ENCODE measurements at regions not wholly inside any gene's neighbourhood (a gene's known extent, or its start where the extent isn't known, plus 50 kb on each side); places are given as distances from the start of the nearest gene placed in this dataset.

GRCh38 chr1:98030483-98030882 lies 109.6 kb upstream of the DPYD start:
- no peak for ATAC-seq (ENCODE audit: low FRiP score)
- DNase-seq (ENCODE audit: low spot score) = no peak
- no peak for TF ChIP-seq CTCF (IDR thresholded peaks at IDR 0.05)

GRCh38 chr1:98028800-98029199 lies 108.0 kb upstream of the DPYD start:
- no peak for TF ChIP-seq CTCF (IDR thresholded peaks at IDR 0.05)
- no peak for ATAC-seq (ENCODE audit: low FRiP score)

GRCh38 chr1:98027103-98027705 lies 106.4 kb upstream of the DPYD start:
- ATAC-seq (ENCODE audit: low FRiP score) = no peak

More at GRCh38 chr1:98028800-98029199, 108.0 kb upstream of the DPYD start:
- DNase-seq (ENCODE audit: low spot score) = no peak

GRCh38 chr1:98025858-98026257 lies 105.0 kb upstream of the DPYD start:
- ATAC-seq (ENCODE audit: low FRiP score) = no peak

More at GRCh38 chr1:98027103-98027705, 106.4 kb upstream of the DPYD start:
- no peak for TF ChIP-seq CTCF (IDR thresholded peaks at IDR 0.05)
- no peak for DNase-seq (ENCODE audit: low spot score)

GRCh38 chr1:98021126-98021525 lies 100.3 kb upstream of the DPYD start:
- ATAC-seq (ENCODE audit: low FRiP score) (no peak), DNase-seq (ENCODE audit: low spot score) (no peak)
- TF ChIP-seq CTCF (IDR thresholded peaks at IDR 0.05) = no peak

More at GRCh38 chr1:98025858-98026257, 105.0 kb upstream of the DPYD start:
- no peak for TF ChIP-seq CTCF (IDR thresholded peaks at IDR 0.05)
- no peak for DNase-seq (ENCODE audit: low spot score)

DNA sequence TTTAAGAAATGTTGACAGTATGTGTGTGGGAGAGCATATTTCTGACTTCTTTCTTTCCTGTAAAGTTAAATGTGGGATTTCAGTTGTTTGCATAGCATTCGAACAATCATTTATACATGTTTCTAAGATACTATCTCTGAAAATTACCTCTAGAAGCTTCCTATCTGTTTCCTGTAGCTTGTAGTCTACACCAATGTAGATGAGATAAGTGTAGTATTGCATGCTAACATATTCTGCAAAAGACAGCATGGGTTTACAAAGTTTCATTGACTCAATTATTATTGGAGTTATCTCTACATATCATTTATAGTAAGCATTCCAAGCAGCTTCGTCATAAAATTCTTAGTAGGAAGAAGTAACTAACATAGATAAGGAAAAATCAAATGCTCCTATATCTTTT lies 98.9 kb upstream of the DPYD start:
- DNase-seq (ENCODE audit: low spot score) (no peak), ATAC-seq (ENCODE audit: low FRiP score) (no peak)
- TF ChIP-seq CTCF (IDR thresholded peaks at IDR 0.05) = no peak

GRCh38 chr1:98018074-98018473 lies 97.2 kb upstream of the DPYD start:
- ATAC-seq (ENCODE audit: low FRiP score) (no peak), DNase-seq (ENCODE audit: low spot score) (no peak)
- TF ChIP-seq CTCF (IDR thresholded peaks at IDR 0.05) = no peak

Data from omental fat pad (tissue), 3 donors.